Cerebellar cortex (tissue), 1 donor: ENCODE measurements at regions not wholly inside any gene's neighbourhood (a gene's known extent, or its start where the extent isn't known, plus 50 kb on each side); places are given as distances from the start of the nearest gene placed in this dataset.
"Not testable (repeated sequence)": the region's sequence is repeated elsewhere in the genome, so short reads cannot be mapped to it uniquely, and the experiment has no call there.

Experiments
- DNase-seq: peaks from one replicate; pipeline ENCODE4 v3.0.0-alpha.2; 2015; ENCODE audit warnings: low spot score

DNA sequence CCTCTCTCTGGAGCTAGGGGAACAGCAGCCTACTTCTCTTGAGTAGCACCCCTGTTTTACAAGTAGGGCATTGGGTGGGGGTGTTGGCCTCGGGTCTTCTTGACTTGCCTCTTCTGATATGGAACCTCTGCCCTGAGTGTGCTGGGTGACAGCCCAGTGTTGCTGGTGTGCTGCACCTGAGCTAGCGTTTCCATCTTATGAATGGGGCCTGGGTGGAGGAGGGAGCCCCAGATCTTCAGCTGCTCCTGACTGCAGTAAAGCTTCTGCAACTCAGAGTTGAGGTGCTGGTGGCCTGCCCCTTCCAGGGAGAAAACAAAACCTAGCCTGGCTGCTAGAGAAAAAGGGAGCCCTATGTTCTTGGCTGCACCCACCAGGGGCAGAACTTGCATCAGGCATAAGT lies 202.5 kb upstream of the SHH start:
- DNase-seq = no peak

DNA sequence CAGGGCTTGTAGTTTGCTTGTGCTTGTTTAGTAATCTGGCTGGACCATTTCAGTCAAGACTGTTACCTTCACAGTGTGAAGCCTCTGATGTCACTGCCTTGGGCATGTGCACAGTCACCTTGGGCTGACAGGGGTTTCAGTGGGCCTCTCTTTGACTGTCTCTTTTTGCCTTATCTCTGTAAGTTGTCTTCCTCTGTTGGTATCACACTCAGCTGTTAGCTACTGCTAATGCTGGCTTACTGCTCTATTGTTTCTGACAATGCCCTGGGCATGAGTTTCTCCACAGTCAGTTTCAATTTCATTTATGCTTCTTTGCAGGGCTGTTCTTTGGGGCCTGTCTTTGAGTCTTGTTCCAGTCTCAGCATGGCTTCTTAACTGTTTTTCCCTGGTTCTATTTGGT lies 201.9 kb upstream of the SHH start:
- no peak for DNase-seq

DNA sequence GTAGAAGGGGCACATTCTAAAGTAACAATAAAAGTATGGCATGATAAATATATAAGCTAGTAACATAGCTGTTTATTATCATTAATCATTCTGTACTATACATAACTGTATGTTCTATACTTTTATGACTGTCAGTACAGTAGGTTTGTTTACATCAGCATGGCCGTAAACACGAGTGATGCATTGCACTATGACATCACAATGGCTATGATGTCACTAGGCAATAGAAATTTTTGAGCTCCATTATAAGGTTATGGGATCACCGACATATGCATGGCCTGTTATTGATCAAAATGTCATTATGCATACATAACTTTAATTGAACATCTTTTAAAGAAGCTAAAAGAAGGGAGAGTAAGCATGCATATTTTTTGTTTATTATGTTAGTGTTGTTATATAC lies 200.1 kb upstream of the SHH start:
- no peak for DNase-seq

DNA sequence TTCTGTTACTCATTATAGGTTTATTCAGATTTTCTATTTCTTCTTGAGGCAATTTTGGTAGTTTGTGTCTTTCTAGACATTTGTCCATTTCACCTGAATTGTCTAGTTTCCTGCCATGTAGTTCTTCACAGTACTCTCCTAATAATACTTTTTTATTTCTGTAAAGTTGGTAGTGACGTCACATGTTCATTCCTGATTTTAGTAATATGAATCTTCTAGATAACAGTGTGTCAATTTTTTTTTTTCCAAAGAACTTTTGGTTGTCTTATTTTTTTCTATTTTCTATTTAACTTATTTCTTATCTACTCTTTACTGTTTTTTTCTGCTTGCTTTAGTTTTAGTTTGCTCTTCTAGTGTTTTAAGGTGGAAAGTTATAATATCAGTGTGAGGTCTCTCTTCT lies 197.3 kb upstream of the SHH start:
- DNase-seq = no peak

DNA sequence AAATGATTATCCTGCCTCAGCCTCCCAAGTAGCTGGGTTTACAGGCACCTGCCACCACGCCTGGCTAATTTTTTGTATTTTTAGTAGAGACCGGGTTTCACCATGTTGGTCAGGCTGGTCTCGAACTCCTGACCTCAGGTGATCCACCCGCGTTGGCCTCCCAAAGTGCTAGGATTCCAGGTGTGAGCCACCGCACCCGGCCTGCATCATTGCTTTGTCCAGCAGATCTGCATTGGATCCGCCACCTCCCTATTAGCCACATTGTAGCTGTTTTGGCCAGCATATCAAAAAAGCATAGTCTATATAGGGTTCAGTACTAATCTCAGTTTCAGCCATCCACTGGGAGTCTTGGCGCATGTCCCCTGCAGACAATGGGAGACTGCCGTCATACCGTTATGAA lies 194.6 kb upstream of the SHH start:
- DNase-seq = not testable (repeated sequence)

DNA sequence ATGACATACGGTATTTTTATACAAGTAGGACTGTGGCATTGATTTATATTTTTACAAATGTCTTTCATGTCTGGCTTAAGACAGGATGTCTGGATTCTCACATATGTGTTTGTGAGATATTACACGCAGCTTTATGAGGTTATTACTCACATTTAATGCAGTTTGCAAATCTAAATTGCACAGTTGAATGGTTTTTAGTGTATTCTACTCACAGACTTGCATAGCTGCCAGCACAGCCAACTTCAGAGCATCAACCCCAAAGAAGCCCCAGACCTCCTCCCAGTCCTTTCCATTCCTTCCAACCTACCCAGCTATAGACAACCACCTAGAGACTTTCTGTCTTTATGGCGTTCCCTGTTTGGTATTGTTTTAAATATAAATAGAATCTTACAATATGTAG lies 193.8 kb upstream of the SHH start:
- no peak for DNase-seq

DNA sequence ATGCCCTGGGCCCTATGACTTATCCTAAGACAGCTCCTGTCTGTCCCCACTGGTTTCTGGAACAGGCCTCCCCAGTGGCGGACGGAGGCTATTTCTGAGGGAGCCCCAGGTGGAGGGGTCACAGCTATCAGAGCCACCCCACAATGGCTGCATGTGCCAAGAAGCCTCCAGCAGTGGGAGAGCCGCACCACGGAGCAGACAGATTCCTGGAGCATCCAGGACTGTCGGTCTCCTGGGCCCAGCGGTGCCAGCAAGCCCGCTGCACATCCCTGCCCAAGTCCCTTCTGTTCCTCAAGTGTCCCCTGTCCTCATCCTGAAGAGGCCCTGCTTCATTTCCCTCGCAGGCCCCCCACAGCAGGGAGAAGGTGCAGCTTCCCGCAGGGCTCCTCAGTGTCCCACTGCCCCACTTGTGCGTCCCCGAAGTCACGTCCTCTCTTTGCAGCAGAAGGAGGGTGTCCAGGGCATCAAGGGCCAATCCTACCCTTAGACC lies 193.0 kb upstream of the SHH start:
- no peak for DNase-seq

DNA sequence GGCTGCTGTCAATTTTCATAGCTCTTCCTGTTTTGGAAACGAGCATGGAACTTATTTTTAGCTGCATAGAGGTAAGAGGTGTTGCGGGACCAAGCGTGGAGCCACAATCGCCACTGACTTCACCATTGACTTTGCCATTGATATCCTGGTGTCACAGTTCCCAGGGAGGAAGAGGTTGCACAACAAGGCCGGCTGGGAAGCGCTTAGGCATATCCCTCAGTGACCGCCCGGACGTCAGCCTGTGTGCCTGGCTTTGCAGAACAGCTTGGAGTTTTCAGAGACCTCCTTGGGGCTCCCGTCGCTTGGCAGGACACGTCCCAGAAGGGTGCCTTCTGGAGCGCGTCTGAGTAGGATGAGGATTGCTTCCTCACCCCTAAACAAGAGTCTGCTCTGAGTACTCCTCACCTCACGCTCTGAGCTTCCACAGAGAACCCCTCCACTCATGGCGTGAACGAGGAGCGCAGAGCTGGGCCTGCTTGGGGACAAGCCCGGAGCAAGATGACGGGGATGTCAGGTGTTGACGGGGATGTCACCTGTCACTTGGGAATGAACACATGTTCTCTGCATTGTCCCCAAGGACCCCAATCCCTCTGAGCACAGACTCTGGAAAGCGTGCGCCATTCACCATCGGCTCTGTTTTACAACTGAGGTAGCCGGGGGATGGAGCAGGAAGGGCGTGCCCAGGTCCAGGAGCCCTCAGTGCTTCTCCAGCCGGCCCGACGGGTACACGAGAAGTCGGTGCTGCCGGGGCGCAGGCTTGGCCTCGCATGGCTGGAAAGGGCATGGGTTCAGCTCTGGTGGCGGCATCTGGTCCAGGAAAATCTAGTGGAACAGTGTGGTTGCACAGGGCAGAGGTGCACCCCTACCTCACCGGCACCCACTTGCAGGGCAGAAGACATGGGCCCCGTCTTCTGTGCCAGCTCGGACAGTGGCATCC lies 192.3 kb upstream of the SHH start:
- no peak for DNase-seq

DNA sequence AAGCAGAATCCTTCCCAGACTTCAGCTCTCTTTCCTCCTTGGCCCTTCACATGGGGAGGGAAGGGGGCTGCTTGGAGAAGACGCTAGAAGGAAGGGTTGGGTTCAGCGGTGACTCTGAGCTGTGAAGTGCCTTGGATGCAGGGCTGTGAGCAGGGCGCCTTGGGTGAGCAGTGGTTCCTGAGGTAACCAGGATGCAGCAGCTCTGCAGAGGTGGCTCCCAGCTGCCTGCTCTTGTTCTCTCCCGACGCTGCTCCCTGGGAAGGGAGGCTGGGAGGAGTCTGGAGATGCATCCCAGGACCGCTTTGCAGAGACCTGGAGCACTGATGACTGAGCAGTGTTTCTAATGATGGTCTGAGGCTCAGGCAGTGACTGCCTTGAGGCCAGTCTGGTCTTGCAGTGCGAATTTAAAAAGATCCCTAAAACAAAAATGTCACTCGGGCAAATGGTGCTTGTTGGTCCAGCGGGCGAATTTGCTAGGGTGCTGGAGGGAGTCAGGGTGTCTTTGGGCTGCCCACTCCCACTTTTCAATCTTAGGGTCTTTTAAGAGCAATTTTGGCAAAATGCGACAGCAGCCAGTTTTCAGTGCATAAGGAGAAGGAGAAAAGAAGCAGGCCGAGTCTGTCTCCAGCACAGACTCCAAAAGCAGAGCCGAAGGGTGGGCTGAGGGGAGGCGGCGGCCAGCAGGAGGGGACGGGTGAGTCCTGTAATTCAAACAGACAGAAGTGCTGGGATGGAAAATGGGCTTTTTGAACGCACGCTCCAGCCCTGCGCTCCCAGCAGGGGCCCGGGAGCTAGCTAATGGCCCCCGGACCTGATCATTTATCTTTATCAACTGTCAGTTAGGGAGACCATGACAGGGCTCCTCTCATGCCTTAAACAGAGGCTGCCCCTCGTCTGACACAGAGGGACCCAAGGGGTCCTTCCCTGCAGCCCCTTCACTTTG lies 191.2 kb upstream of the SHH start:
- no peak for DNase-seq

DNA sequence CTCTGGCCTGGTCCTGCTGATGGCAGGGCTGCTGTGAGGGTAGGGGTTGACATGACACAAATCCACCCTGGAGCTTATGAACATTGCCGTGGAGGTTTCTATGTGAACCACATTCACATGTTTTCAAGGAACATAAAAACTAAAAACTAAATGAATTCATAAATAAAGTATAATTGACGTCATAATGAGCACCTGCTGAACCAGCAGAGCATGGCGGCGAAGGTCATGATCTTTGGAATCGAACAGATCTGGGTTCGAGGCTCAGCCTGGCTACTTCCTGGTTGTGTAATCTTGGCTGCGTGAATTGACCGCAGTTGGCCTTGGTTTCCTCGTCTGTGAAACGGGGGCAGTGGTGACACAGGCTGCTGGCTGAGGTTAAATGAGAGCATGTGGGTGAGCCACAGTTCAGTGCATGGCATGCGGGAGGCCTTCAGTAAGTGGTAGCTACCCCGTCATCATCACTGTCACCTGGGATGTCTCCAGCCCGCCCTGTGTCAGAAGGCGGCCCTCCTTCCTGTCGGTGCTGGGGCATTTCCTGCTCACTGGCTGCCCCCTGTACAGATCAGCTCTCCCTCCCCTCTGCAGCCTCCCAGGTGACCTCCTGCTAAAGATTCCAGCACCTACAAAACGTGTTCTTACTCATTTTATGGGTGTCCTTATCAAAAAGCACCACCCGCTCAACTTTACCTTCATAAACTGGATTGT lies 190.3 kb upstream of the SHH start:
- DNase-seq = no peak

DNA sequence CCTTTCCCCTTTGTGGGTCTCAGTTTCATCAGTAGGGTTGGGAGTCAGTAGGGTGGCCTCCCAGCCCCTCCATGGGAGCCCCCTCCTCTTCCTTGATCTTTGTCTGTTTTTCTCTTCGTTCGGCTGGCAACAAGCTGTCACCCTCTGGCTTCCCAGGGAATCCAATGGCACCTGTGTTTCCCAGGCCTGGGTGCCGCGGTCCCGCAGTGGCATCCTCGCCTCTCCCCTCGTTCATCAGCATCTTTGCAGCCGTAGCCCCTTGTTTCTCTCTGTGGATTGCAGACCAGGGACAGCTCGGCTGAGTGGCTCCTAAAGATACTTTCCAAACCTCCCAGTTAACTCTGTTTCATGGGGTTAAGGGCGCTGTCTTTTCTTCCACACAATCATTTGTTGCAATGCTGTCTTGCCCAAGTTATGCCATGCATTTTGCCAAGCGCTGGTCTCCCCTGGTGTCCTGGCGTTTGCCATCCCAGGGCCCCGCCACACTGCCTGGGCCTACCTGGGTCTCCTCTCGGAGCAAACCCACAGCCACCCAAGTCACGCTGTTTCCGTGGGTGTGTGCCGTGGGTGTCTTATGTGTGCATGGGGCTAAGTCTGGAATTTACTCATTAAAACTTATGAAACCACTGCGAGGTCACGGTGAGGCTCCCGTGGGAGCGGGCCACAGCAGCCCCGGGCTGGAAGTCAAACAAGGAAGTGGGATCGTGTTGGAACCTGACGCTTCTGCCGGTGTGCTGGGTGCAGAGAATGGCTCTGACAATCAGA lies 189.4 kb upstream of the SHH start:
- no peak for DNase-seq

DNA sequence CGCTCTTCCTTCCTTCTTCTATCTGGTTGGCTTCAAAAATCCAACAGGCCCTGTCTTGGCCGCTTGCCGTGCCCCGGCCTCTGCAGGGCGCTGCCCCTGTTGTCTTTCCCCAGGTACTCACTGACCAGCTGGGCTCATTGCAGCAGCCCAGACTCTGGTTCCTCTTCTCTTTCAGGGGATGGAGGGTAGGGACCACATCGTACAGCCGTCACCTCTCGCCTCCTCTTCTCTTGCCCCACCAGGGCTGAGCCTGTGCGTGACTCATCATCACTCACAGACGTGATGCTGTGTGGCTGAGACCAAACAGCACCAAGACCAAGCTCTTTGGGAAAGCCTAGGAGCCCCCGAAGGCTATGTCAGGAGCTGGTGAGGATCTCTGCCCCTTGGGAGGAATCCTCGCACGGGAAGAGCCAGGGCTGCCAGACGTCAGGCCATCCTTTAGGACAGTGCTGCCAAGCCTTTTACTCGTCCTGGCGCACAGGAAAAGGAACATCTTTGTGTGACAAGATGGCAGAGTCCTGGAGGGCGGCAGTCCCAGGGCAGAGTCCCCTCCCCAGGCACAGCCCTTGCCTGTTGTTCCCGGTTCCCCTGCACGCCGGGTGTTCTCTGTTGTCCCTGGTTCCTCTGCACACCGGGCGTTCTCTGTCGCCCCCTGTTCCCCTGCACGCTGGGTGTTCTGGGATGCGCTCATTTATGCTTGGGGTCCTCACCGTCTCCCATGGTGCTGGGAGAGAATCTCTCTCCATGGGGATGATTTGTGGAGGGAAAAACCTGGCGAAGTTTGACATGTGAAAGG lies 188.5 kb upstream of the SHH start:
- DNase-seq = no peak

DNA sequence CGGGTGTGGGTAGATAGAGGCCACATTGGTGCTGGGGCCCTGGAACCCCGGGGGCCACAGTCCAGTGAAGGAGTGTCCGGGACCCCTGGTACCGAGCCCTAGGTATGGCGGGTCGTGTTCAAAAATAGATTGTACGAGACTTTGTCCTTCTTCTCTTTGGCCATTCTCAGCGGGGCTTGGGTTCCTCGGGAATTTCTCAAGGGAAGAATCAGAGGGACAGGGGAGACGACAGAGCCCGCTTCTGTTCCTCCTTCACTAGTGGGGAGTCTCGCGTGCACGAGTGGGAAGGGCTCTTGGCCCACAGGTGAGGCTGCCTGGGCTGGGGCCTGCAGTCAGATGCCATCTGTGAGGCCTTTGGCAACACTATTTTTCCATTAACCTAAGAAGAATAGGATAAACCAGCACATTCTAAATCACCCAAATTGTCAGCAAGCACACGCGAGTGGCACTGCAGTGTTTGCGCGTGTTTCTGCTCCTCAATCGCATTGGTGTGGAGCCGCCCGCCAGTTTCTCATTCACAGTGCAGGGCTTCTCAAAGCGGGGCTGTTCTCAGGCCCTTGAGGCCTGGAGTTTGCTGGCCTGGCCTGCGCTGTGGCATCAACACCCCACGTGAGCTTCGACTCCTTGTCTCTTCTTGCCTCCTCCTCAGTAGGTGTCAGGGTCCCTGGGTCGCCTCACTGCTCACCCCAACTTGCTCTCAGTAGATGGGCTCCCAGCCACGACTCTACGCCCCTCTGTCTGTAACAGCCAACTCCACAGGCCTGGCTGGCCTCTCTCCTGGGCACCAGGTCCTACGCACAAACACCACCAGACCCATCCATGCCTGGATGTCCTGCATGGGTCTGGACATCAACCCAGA lies 187.6 kb upstream of the SHH start:
- no peak for DNase-seq

DNA sequence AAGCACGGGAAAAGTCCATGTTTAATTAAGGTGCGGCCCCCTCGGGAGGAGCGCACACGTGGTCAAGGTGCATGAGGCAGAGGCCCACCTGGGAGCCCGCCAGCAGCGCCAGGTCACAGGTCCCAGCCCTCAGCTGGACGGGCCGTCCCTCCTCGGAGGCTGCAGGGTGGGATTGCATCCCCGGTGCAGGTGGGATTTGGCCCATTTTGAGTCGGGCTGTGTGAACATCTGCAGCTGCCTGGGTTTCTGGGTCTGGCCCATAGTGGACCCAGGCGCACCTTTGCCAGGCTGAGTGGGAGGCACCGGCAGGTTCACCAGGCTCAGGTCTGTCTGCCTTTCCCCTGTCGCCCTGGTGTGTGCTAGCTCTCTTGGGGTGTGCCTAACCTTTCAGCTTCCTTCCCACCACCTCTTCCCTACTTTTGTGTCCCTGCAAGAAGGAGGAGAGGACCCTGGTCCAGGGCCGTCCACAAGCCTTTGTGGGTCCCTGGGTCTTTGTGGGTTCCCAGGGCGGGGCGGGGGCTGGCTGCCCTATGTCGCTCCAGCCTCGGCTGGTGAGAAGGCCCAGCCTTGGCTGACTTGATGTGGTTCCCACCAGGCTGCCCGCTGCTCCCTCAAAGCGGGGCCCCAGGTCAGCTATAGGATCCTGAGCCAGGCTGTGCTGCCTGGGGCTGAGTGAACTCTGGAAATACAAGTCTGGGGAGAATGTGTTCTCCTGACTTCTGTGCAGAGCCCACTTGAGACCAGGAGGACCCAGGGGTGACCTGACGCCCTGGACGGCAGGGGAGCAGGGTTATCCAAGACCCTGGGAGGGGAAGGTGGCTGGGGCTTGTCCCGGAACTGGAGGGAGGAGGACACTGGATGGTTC lies 186.7 kb upstream of the SHH start:
- no peak for DNase-seq

DNA sequence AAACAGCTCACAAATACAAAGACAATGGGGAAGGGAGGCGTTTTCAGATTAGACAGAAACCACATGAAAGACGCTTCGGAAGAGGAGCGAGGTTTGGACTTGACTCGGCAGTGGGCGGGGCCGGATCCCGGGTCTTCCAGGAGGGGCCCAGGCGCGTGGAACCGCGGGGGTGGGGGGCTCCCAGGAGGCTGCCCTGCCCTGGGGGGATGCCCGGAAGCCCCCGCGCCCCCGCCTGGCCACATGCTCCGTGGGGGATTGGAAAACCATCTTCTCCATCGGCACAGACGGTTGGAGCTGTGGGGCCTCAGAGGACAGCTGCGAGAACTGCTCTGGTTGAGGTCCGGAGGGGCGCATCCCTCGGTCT lies 186.0 kb upstream of the SHH start:
- no peak for DNase-seq

DNA sequence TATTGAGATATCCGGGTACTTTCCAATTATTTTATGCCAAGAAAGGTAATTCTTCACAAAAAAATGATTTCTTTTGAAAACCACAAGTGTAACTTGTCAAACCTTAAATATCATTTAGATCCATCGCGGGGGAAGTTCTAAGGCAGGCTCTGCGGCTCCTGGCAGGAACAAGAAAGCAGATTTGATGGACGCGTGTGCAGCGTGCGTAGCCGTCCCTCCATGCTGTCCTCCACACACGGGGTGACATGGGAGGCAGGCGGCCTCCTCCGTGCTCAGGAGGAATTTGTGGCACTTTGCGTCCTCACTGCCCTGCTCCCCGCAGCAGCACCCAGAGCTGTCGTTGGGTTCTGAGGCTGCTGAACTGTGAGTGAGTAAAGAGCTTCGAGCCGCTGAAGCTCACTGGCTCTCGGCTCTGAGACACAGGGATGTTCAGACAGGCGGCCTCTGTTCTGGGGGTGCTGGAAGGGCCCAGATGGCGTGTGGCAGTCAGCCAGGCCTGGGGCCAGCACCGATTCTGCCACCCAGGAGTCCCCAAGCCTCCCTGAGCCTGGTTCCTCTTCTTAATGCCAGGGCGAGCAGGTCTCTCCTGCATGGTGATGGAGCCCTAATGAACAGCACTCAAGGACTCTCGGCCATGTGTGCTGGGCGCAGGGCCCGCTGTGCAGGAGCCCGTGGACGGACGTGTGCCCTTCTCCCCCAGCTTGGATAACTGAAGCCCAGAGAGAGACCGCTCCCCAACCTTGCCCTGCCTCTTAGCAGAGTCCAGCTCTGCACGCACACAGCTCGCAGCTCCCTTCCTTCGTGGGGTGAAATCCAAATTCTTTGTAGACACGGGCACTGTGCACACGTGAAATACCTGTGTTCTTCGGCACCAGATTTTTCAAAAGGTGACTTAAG lies 185.4 kb upstream of the SHH start:
- DNase-seq = no peak

DNA sequence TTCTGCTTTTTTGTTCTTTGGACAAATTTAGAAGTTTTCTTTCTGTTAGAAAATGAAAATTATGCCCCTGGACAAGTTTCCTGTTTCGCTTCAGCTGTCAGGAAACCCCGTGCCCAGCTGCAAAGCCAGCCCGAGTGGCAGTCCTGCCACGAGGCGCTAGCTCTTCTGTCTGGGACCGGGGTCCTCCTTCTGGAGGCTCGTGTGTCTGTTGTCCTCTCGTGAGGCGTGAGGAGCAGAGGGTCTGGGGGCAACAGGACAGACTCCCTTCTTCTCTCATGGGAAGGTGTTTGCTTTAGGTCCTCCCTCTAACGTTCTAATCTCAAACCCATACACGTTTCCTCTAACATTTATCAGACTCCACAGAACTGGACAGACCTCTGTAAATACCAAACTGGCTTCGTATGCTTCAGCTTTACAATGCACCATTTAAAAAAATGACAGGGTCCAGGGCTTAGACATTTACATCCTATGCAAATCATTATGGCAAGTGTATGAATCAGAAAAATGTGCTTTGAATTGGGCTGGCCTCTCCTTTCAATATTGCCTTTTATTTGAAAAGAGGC lies 184.5 kb upstream of the SHH start:
- DNase-seq = no peak
